Heart left ventricle (tissue), 16 donors: ENCODE measurements at regions not wholly inside any gene's neighbourhood (a gene's known extent, or its start where the extent isn't known, plus 50 kb on each side); places are given as distances from the start of the nearest gene placed in this dataset.
"Not testable (repeated sequence)": the region's sequence is repeated elsewhere in the genome, so short reads cannot be mapped to it uniquely, and the experiment has no call there.

Experiments used
- ATAC-seq, 4 donors: fragments of 200-7000 bp; cut with Tn5 transposase; one replicate each; pipeline ENCODE4 v1.9.1; 2020 to 2022; ENCODE audit warnings: moderate library complexity in 4 of 4, mild to moderate bottlenecking in 3 of 4, moderate number of reproducible peaks in 1 of 4
- DNase-seq, 5 donors: peaks; one replicate each; pipeline ENCODE4 v3.0.0-alpha.2; 2020
- H3K27ac ChIP-seq, 12 donors: fragments of 200-600 bp; sonication (generic) in 4 of 12; one replicate each; pipeline versions ENCODE4 v1.5.0 to v1.8.0; 2016 to 2022; ENCODE audit warnings: mild to moderate bottlenecking in 2 of 12
- H3K27me3 ChIP-seq, 9 donors: fragments of 200-600 bp; sonication (generic) in 2 of 9; one replicate each; pipeline versions ENCODE4 v1.5.1 to v1.8.0; 2016 to 2022; ENCODE audit warnings: mild to moderate bottlenecking in 3 of 9
- H3K36me3 ChIP-seq, 9 donors: fragments of 200-600 bp; sonication (generic) in 2 of 9; one replicate each; pipeline versions ENCODE4 v1.5.0 to v1.8.0; 2018 to 2022; ENCODE audit warnings: mild to moderate bottlenecking in 2 of 9
- H3K4me1 ChIP-seq, 12 donors: fragments of 200-600 bp; sonication (generic) in 4 of 12; one replicate each; pipeline versions ENCODE4 v1.5.0 to v1.8.0; 2016 to 2022; ENCODE audit warnings: mild to moderate bottlenecking in 3 of 12
- H3K4me3 ChIP-seq, 12 donors: fragments of 200-600 bp; sonication (generic) in 4 of 12; one replicate each; pipeline versions ENCODE4 v1.5.0 to v1.8.0; 2017 to 2022; ENCODE audit warnings: mild to moderate bottlenecking in 9 of 12, moderate library complexity in 4 of 12
- H3K9me3 ChIP-seq, 12 donors: fragments of 200-600 bp; sonication (generic) in 4 of 12; one replicate each; pipeline versions ENCODE4 v1.5.0 to v1.8.0; 2016 to 2022; ENCODE audit warnings: mild to moderate bottlenecking in 1 of 12
- POLR2A ChIP-seq, 2 donors: fragments of 450-650 bp; IDR thresholded peaks; one replicate each; pipeline ENCODE4 v1.6.1; 2017; ENCODE audit warnings: antibody characterized with exemption in 2 of 2, mild to moderate bottlenecking in 2 of 2, moderate library complexity in 2 of 2
- WGBS, 4 donors: extraction: QIAGEN DNeasy Blood & Tissue Kit in 2 of 4; methylation state at CpG; one replicate each; pipeline versions ENCODE4 v1.1.5 to v1.1.7; 2013 to 2018; 5-methylcytosine and 5-hydroxymethylcytosine counted together
- intact Hi-C, 10 donors: fragments of 100-400 bp; cut with DNase I; formaldehyde crosslinking; loops; one replicate each; pipeline versions ENCODE4 v1.11.1 to v1.14.2; 2022
- TF ChIP-seq, protein P1 (sequence below), 12 donors: fragments of 200-600 bp; sonication (generic) in 4 of 12; IDR thresholded peaks; one replicate each; pipeline versions ENCODE4 v1.5.0 to v1.8.0; 2018 to 2022; ENCODE audit warnings: antibody characterized with exemption in 12 of 12, mild to moderate bottlenecking in 5 of 12
- donor health status: ischemic (EF 13 %, LVEDD 7.1; RV severe dilation, severe dysfunction).
- donor health status: healthy with polysubstance abuse.
- donor health status: DM: no; HTN: yes; CAD: no.
- donor health status: DM: no; HTN: no; CAD: no.
- donor health status: ischemic (EF 25% LVEDD 6.9; RV normal size, moderate dysfunction).
- donor health status: ischemic (EF 25% LVEDD 5.7; RV mildly dilated, moderate dysfunction).
- donor health status: healthy.
- donor health status: DM: yes; HTN: yes; CAD: no.
- donor health status: ischemic (EF 35%, LVEDD 5.7; RV mildly dilated, moderate dysfunction).
- donor health status: nonischemic (EF 11% LVEDD 7.7; RV severe dilation, severe dysfunction).
- donor health status: DM: yes; HTN: yes; CAD: no.
- donor health status: PGD.
- donor health status: ischemic (EF 29% LVEDD 5.4; RV normal size, mild dysfunction).
- donor health status: nonischemic (EF 23%, LVEDD 6.1; RV moderate dilation, normal function).

DNA sequence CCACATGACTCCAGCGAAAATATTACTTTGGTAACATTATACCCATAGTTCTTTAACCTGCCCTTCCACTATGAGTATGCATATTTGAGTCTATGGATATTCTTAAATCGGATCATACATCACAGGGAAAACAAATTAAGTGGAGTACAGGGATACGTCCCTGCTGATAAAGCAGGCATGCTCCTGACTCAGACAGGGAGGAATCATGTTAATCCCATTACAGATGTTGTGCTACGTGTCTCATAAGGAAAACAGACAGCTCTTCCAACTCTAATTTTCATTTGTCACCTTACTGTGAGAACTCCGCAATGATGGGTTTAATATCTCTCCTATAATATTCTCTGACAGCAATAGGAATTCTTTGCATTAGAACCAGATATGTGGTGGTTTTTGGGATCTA lies 469.5 kb upstream of the POM121L12 start:
- ATAC-seq (no peak), DNase-seq (no peak)
- TF ChIP-seq POLR2A (IDR thresholded peaks at IDR 0.05), result no peak
- TF ChIP-seq, protein P1, sequence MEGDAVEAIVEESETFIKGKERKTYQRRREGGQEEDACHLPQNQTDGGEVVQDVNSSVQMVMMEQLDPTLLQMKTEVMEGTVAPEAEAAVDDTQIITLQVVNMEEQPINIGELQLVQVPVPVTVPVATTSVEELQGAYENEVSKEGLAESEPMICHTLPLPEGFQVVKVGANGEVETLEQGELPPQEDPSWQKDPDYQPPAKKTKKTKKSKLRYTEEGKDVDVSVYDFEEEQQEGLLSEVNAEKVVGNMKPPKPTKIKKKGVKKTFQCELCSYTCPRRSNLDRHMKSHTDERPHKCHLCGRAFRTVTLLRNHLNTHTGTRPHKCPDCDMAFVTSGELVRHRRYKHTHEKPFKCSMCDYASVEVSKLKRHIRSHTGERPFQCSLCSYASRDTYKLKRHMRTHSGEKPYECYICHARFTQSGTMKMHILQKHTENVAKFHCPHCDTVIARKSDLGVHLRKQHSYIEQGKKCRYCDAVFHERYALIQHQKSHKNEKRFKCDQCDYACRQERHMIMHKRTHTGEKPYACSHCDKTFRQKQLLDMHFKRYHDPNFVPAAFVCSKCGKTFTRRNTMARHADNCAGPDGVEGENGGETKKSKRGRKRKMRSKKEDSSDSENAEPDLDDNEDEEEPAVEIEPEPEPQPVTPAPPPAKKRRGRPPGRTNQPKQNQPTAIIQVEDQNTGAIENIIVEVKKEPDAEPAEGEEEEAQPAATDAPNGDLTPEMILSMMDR (IDR thresholded peaks at IDR 0.05), result no peak

DNA sequence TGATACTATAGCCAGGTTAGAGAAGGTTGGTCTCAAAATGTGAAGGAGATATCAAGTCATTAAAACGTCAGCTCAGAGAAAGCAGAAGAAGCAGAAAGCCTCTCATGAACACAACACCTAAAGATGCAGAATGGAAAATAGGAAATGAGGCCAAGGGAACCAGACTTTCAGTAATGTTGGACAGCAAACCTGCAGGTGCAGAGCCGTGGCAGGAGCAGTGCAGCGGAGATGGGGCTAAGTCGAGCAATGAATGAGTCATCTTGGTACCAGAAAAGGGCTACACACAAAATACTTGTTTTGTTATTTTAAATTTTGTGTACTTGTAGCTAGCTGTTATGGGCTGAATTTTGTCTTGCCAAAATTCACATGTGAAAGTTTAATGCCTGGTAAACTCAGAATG lies 479.6 kb upstream of the POM121L12 start:
- ATAC-seq (no peak), DNase-seq (no peak)
- 59 to 81% (median 75%) methylated on average over 4 of the region's 4 CpGs for WGBS, 4 donors
- Histone ChIP-seq H3K4me1 (no peaks in the 10 kb centered on the region), H3K9me3 (peaks cover 0 to 7% (median 0%) of the 10 kb centered on the region in 12 donors), H3K27ac (no peak overlapping the region), H3K4me3 (no peak overlapping the region), H3K36me3 (no peaks in the 10 kb centered on the region), H3K27me3 (no peaks in the 10 kb centered on the region)
- TF ChIP-seq POLR2A (IDR thresholded peaks at IDR 0.05), result no peak
- intact Hi-C loops, result loop anchor here in 1 of 10 donors (5.0 kb wide), 1 partner anchor 141 kb away; no protein-coding TSS in a partner anchor

More for the DNA sequence above, 469.5 kb upstream of the POM121L12 start:
- Histone ChIP-seq H3K4me3 (no peak overlapping the region), H3K27me3 (no peaks in the 10 kb centered on the region), H3K9me3 (no peaks in the 10 kb centered on the region), H3K36me3 (no peaks in the 10 kb centered on the region), H3K4me1 (no peaks in the 10 kb centered on the region), H3K27ac (no peak overlapping the region)
- 56 to 67% (median 61%) methylated on average over 5 of the region's 5 CpGs for WGBS, 4 donors
- intact Hi-C loops, result no loop called here

DNA sequence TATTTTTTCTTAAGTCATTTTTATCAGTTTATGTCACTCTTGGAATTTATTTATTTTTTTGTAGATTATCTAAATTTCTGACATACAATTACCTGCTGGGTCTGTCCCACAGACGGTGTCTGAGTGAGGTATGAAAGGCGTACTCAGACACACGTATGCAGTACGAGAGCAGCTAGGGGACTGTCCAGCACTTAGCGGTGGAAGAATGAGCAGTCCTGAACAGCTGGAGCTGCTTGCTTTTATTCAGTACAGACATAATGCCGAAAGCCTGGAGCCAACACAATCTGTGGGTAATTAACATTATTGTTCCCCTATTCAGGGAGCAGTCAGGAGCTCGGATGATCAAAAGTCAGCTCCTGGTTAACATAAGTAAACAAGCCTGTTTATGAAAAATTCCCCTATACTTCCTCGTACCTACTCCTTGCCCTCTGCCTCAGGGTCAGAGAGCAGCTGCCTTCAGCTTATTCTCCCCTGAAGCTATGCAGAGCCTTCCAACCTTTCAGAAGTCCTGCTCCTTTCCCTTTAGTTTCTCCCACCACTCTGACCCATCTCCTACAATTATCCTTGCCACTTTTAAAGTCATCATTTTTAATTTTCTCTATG lies 488.0 kb upstream of the POM121L12 start:
- no peaks in the 10 kb centered on the region for H3K36me3 ChIP-seq
- H3K27me3 ChIP-seq, result no peaks in the 10 kb centered on the region
- ATAC-seq (no peak), DNase-seq (no peak)
- no peaks in the 10 kb centered on the region for H3K4me1 ChIP-seq
- no peak overlapping the region for H3K4me3 ChIP-seq
- intact Hi-C loops, result no loop called here
- WGBS, 4 donors, result 71 to 81% (median 76%) methylated on average over 8 of the region's 8 CpGs
- H3K27ac ChIP-seq, result no peak overlapping the region
- no peak for TF ChIP-seq POLR2A (IDR thresholded peaks at IDR 0.05)
- TF ChIP-seq, protein P1 (IDR thresholded peaks at IDR 0.05), result no peak
- peaks cover 0 to 5% (median 0%) of the 10 kb centered on the region in 12 donors for H3K9me3 ChIP-seq

DNA sequence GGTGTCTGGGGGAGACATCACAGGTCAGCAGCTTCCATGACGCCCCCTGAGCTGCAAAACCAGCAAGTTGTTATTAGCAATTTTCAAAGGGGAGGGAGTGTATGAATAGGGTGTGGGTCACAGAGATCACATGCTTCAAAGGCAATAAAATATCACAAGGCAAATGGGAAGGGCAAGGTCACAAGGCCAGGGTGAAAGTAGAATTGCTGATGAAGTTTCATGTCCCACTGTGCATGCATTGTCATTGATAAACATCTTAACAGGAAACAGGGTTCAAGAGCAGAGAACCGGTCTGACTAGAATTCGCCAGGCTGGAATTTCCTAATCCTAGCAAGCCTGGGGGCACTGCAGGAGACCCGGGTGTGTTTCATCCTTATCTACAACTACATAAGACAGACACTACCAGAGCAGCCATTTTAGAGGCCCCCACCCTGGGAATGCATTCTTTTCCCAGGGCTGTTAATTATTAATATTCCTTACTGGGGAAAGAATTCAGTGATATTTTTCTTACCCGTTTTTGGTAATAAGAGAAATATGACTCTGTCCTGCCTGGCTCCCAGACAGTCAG lies 494.2 kb upstream of the POM121L12 start:
- intact Hi-C loops, H3K4me3 ChIP-seq, H3K4me1 ChIP-seq, DNase-seq, H3K27ac ChIP-seq, H3K36me3 ChIP-seq, ATAC-seq, H3K27me3 ChIP-seq, H3K9me3 ChIP-seq: not testable (repeated sequence)
- WGBS, 4 donors, result 43 to 64% (median 50%) methylated on average over 5 of the region's 5 CpGs

DNA sequence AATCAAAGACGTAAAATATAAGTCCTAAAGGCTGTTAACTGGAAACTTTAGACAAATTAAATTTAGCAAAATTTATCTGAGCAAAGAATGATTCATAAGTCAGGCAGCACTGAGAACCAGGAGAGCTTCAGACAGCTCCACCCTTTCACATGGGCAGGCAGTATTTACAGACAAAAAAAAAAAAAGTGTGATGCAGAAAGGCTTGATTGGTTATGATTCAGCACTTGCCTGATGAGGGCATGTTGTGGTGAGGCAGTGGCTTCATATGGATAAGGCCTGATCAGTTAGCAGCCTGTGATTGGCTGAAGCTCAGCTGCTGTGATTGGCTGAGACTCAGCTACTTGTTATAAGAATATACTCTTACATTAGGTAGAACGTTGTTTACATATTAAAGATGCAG lies 495.4 kb upstream of the POM121L12 start:
- intact Hi-C loops, result no loop called here
- DNase-seq (no peak), ATAC-seq (no peak)

More for the DNA sequence above, 495.4 kb upstream of the POM121L12 start:
- WGBS, 4 donors, result 64 to 78% (median 69%) methylated on average over 2 of the region's 2 CpGs
- no peaks in the 10 kb centered on the region for H3K9me3 ChIP-seq
- no peaks in the 10 kb centered on the region for H3K36me3 ChIP-seq
- H3K4me3 ChIP-seq, result no peak overlapping the region
- no peaks in the 10 kb centered on the region for H3K27me3 ChIP-seq
- no peak for TF ChIP-seq POLR2A (IDR thresholded peaks at IDR 0.05)
- TF ChIP-seq, protein P1 (IDR thresholded peaks at IDR 0.05), result no peak
- H3K4me1 ChIP-seq, result no peaks in the 10 kb centered on the region
- no peak overlapping the region for H3K27ac ChIP-seq
